ENCODE measurements at regions not wholly inside any gene's neighbourhood (a gene's known extent, or its start where the extent isn't known, plus 50 kb on each side); places are given as distances from the start of the nearest gene placed in this dataset.

DNA sequence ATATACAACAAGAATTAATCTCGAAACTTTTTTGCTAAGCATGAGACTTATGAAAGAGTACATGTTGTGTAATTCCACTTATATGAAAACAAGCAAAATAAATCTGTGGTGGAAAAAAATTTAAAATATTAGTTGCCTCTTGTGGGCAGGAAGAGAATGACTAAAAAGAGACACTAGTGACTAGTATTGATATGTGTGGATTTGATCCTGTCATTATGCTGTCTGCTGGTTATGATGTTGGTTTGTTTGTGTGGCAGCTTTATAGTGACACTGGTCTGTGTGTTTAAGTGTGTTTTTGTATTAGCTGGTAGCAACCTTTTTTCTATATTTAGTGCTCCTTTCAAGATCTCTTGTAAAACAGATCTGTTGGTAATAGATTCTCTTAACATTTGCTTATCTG is 267.8 kb upstream of the NRIP1 start:
- no peak for DNase-seq
- intact Hi-C loops (cut with micrococcal nuclease): no loop called here
- in situ Hi-C loops (cut with MboI; ENCODE audit: low sequenced_read_pairs): no loop called here
- Histone ChIP-seq H3K4me2 (ENCODE audit: low read depth, low read length) (no peak overlapping the region), H3K4me1 (ENCODE audit: control insufficient read depth, insufficient read depth, low read length) (no peaks in the 10 kb centered on the region), H3K4ac (ENCODE audit: low read depth, low read length) (no peak overlapping the region), H4K91ac (ENCODE audit: insufficient read depth, low read depth, low read length) (no peak overlapping the region), H3K9me3 (ENCODE audit: control insufficient read depth, insufficient read depth, low read length) (peaks cover 4% of the 10 kb centered on the region; the same call in 1 of the 2 replicates), H3K14ac (replicated peaks; ENCODE audit: low read depth, low read length) (no peak overlapping the region), H3K79me1 (ENCODE audit: low read depth in 1 of 2, low read length in 2 of 2) (no peaks in the 10 kb centered on the region), H2AK5ac (ENCODE audit: low read depth, low read length) (no peak overlapping the region), H3K56ac (ENCODE audit: extremely low read depth, insufficient read depth, low read length) (no peak overlapping the region), H3K27me3 (ENCODE audit: control insufficient read depth, insufficient read depth, low read length) (no peaks in the 10 kb centered on the region), H3K23ac (ENCODE audit: low read depth, low read length) (no peak overlapping the region), H2BK20ac (ENCODE audit: low read depth, low read length) (no peak overlapping the region), H2AFZ (replicated peaks; ENCODE audit: low read length, poor library complexity) (no peak overlapping the region), H4K8ac (ENCODE audit: low read depth in 2 of 2, low read length in 2 of 2) (no peak overlapping the region), H2AK9ac (replicated peaks; ENCODE audit: low read depth, low read length, poor library complexity) (no peak overlapping the region), H3K36me3 (ENCODE audit: control insufficient read depth, insufficient read depth, low read length) (no peaks in the 10 kb centered on the region), H3K4me3 (ENCODE audit: insufficient read depth, low read depth, low read length) (no peak overlapping the region), H3K9ac (ENCODE audit: low read depth, low read length) (no peak overlapping the region), H3K18ac (ENCODE audit: low read depth, low read length) (no peak overlapping the region), H2BK5ac (ENCODE audit: low read depth, low read length, poor library complexity, severe bottlenecking) (no peak overlapping the region), H3K27ac (ENCODE audit: insufficient read depth, low read length) (no peak overlapping the region), H2BK15ac (ENCODE audit: low read depth, low read length) (no peak overlapping the region), H3K9me1 (ENCODE audit: insufficient read depth, low read length) (no peaks in the 10 kb centered on the region), H4K5ac (ENCODE audit: low read depth, low read length) (no peak overlapping the region), H2BK120ac (ENCODE audit: low read depth, low read length) (no peak overlapping the region), H4K20me1 (ENCODE audit: insufficient read depth, low read length) (no peaks in the 10 kb centered on the region)
- TF ChIP-seq, protein P1, sequence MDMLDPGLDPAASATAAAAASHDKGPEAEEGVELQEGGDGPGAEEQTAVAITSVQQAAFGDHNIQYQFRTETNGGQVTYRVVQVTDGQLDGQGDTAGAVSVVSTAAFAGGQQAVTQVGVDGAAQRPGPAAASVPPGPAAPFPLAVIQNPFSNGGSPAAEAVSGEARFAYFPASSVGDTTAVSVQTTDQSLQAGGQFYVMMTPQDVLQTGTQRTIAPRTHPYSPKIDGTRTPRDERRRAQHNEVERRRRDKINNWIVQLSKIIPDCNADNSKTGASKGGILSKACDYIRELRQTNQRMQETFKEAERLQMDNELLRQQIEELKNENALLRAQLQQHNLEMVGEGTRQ (IDR thresholded peaks at IDR 0.05; ENCODE audit: low read depth, low read length): no peak
- TF ChIP-seq FOS (IDR thresholded peaks at IDR 0.05; ENCODE audit: low read depth, low read length) (no peak), MAZ (IDR thresholded peaks at IDR 0.05; ENCODE audit: borderline replicate concordance, low read depth, low read length) (no peak), MAFK (IDR thresholded peaks at IDR 0.05; ENCODE audit: low read depth, low read length) (no peak), POLR2A (IDR thresholded peaks at IDR 0.05; ENCODE audit: low read depth, low read length) (no peak), RAD21 (IDR thresholded peaks at IDR 0.05; ENCODE audit: low read length) (no peak)
- TF ChIP-seq, protein P2, sequence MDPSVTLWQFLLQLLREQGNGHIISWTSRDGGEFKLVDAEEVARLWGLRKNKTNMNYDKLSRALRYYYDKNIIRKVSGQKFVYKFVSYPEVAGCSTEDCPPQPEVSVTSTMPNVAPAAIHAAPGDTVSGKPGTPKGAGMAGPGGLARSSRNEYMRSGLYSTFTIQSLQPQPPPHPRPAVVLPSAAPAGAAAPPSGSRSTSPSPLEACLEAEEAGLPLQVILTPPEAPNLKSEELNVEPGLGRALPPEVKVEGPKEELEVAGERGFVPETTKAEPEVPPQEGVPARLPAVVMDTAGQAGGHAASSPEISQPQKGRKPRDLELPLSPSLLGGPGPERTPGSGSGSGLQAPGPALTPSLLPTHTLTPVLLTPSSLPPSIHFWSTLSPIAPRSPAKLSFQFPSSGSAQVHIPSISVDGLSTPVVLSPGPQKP (IDR thresholded peaks at IDR 0.05; ENCODE audit: borderline replicate concordance, low read depth, low read length): no peak
- no CpG with 5 or more reads among the region's 1 CpG for WGBS, 2 experiments (ENCODE audit: extremely low coverage in 2 of 2, insufficient read length in 1 of 2)
- no TSS peak for BruUV-seq (replicated peaks)
- POLR2A ChIA-PET (ENCODE audit: unreplicated experiment): no interaction called here
- ATAC-seq (ENCODE audit: low read depth): no peak
- dilution Hi-C loops (cut with HindIII; ENCODE audit: low sequenced_read_pairs, unreplicated experiment): no loop called here
- CTCF ChIA-PET: no interaction called here

Data from IMR-90 (cell line).